Ovary (tissue), 7 donors: ENCODE measurements at regions not wholly inside any gene's neighbourhood (a gene's known extent, or its start where the extent isn't known, plus 50 kb on each side); places are given as distances from the start of the nearest gene placed in this dataset.

ENCODE experiments used
- DNase-seq, 5 donors: peaks; one replicate each; pipeline ENCODE4 v3.0.0-alpha.2; 2019 to 2020
- H3K27ac ChIP-seq, 2 donors: fragments of 200-600 bp; one replicate each; pipeline versions ENCODE4 v1.5.1 to v1.8.0; 2019 to 2022
- H3K27me3 ChIP-seq: fragments of 200-600 bp; one replicate; pipeline ENCODE4 v1.8.0; 2022
- H3K36me3 ChIP-seq: fragments of 200-600 bp; sonication (generic); one replicate; pipeline ENCODE4 v1.5.1; 2019
- H3K4me1 ChIP-seq: one replicate; pipeline ENCODE4 v1.8.1; 2013; ENCODE audit warnings: mild to moderate bottlenecking, moderate library complexity; ENCODE audit not compliant: insufficient read depth
- H3K4me3 ChIP-seq: fragments of 200-600 bp; sonication (generic); one replicate; pipeline ENCODE4 v1.5.1; 2017
- H3K9me3 ChIP-seq, 2 donors: fragments of 200-600 bp in 1 of 2; sonication (generic) in 1 of 2; one replicate each; pipeline versions ENCODE4 v1.5.1 to v1.8.1; 2013 to 2019; ENCODE audit warnings: mild to moderate bottlenecking in 1 of 2, moderate library complexity in 1 of 2
- EP300 ChIP-seq: sonication (generic); formaldehyde crosslinking; IDR thresholded peaks from one replicate; pipeline ENCODE4 v1.6.1; 2017; ENCODE audit warnings: antibody characterized with exemption
- POLR2A ChIP-seq: fragments of 450-650 bp; IDR thresholded peaks from one replicate; pipeline ENCODE4 v1.6.1; 2017; ENCODE audit warnings: antibody characterized with exemption, mild to moderate bottlenecking, moderate library complexity
- WGBS, 3 donors: extraction: QIAGEN DNeasy Blood & Tissue Kit in 1 of 3; methylation state at CpG; one replicate each; pipeline versions ENCODE4 v1.1.5 to v1.1.7; 2013 to 2017; 5-methylcytosine and 5-hydroxymethylcytosine counted together
- intact Hi-C, 4 donors: fragments of 100-400 bp; cut with DNase I; formaldehyde crosslinking; loops; one replicate each; pipeline versions ENCODE4 v1.11.0 to v1.15.1; 2022 to 2023
- TF ChIP-seq, protein P1 (sequence below), 3 donors: fragments of 450-650 bp in 2 of 3; fragments of 200-600 bp in 1 of 3; IDR thresholded peaks; one replicate each; pipeline versions ENCODE4 v1.5.1 to v1.8.0; 2016 to 2022; ENCODE audit warnings: antibody characterized with exemption in 3 of 3, mild to moderate bottlenecking in 1 of 3
- donor health status: DM: no; HTN: no; CAD: no; lungs with moderate emphysema.
- donor health status: DM: no; HTN: no; CAD: no.
- donor health status: Bipolar disorder and iron deficiency.
- donor health status: DM: no; HTN: no; CAD: no.
- donor health status: DM: yes; HTN: yes; CAD: no.

DNA sequence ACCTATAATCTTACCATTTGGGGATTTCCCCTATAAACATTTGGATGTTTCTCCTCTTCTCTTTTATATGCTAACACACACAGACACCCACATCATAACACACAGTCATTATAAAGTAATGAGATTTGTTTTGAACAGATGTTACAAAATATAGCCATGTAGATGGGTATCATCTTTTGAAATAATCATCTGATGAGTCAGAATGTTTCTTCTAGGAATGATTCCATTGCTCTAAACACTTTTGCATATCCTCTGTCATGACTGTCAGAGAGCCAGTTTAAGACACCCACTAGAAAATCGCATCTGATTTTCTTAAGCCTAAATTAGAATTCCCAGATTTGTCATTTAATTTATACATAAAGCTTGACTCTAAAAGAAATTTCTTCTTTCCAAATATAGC, 442.6 kb downstream of the CMPK2 start:
- no peak for DNase-seq
- intact Hi-C loops, result no loop called here

DNA sequence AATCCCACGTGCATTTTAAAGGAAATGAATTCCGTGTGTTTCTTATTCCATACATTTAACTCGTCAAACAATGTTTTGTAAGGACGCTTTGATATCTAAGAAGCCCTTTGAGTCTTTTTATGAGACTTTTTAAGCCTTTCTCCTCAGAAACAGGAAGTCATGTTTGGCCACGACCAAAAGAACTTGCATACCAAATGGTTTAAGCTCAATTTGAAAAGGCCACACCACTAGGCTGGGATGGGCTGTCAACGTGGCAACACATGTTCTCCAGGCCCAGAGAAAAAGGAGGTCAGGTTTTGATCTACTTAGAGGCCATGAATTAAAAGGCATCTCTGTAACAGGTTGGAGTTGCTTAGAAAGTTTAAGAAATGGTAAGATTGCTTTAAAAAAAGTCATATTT, 441.8 kb downstream of the CMPK2 start:
- Histone ChIP-seq H3K36me3 (no peaks in the 10 kb centered on the region), H3K4me1 (no peaks in the 10 kb centered on the region), H3K9me3 (no peaks in the 10 kb centered on the region), H3K27me3 (no peaks in the 10 kb centered on the region), H3K4me3 (no peak overlapping the region), H3K27ac (no peak overlapping the region)
- no peak for DNase-seq
- TF ChIP-seq EP300 (no peak), POLR2A (no peak)
- TF ChIP-seq, protein P1, sequence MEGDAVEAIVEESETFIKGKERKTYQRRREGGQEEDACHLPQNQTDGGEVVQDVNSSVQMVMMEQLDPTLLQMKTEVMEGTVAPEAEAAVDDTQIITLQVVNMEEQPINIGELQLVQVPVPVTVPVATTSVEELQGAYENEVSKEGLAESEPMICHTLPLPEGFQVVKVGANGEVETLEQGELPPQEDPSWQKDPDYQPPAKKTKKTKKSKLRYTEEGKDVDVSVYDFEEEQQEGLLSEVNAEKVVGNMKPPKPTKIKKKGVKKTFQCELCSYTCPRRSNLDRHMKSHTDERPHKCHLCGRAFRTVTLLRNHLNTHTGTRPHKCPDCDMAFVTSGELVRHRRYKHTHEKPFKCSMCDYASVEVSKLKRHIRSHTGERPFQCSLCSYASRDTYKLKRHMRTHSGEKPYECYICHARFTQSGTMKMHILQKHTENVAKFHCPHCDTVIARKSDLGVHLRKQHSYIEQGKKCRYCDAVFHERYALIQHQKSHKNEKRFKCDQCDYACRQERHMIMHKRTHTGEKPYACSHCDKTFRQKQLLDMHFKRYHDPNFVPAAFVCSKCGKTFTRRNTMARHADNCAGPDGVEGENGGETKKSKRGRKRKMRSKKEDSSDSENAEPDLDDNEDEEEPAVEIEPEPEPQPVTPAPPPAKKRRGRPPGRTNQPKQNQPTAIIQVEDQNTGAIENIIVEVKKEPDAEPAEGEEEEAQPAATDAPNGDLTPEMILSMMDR (IDR thresholded peaks at IDR 0.05), result no peak
- 56 to 64% (median 57%) methylated on average over 6 of the region's 6 CpGs for WGBS, 3 donors
- intact Hi-C loops, result no loop called here

More for the DNA sequence above, 442.6 kb downstream of the CMPK2 start:
- Histone ChIP-seq H3K4me3 (no peak overlapping the region), H3K4me1 (no peaks in the 10 kb centered on the region), H3K27ac (no peak overlapping the region), H3K27me3 (no peaks in the 10 kb centered on the region), H3K36me3 (no peaks in the 10 kb centered on the region), H3K9me3 (no peaks in the 10 kb centered on the region)
- whole genome bisulfite sequencing, 3 donors, result 83 to 94% (median 90%) methylated on average over 1 of the region's 1 CpG
- TF ChIP-seq, protein P1 (IDR thresholded peaks at IDR 0.05), result no peak
- TF ChIP-seq POLR2A (no peak), EP300 (no peak)

DNA sequence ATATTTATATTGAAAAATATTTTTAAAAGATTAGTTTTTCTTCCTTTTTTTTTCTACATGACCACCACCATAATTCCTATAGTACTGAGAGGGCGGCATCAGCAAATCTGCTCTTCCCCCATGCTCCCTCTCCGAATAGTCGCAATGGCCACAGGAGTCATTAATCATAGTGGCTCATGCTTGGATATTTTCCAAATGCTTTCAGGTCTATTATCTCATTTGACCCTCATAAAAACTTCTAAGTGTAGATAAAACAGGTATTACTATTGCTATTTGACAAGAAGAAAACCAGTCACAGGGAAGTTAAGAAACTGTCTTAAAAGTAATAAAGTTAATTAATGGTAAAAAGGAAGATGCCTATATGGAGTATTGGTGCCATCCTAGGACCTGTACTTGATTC, 440.7 kb downstream of the CMPK2 start:
- DNase-seq, result no peak
- H3K27ac ChIP-seq, result no peak overlapping the region
- H3K4me1 ChIP-seq, result no peaks in the 10 kb centered on the region
- no peaks in the 10 kb centered on the region for H3K9me3 ChIP-seq
- intact Hi-C loops, result no loop called here
- TF ChIP-seq, protein P1 (IDR thresholded peaks at IDR 0.05), result no peak
- no peak for TF ChIP-seq EP300
- H3K4me3 ChIP-seq, result no peak overlapping the region
- H3K27me3 ChIP-seq, result no peaks in the 10 kb centered on the region
- 47 to 60% (median 58%) methylated on average over 3 of the region's 3 CpGs for WGBS, 3 donors
- H3K36me3 ChIP-seq, result no peaks in the 10 kb centered on the region

DNA sequence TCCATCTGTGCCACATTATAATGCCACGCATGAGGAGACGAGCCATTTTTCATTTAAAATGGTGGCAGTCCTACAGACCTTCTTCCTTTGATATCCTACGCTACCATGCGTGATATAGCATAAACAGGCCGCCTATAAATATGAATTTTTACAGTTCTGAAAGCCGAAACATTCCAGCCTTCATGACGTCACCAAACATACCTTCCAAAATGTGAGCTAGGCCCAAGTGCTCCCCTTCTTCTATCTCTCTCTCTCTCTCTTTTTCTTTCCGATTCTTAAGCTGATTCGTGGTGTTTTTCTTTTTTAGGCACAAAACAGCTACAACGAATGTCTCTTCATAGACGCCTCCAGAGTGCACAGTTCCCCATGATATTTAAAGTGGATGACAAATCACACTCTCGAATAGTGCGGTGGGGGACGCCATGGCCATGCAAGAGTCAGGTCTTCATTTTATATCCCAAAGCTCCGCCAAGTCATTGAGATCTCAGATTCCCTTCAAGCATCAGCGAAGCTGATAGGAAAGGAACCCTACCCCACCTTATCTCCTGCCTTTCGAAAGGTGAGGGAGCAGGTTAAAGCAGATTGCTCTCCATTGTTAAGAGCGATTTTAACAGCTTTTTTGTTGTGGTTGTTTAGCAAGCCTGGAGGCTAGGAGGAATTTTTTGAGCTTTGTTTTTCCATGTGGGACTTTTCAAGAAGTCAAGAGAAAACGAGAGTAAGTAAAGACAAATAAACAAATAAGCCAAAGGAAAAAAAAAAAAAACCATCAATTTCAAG, 436.3 kb downstream of the CMPK2 start:
- H3K9me3 ChIP-seq, result no peaks in the 10 kb centered on the region
- H3K4me3 ChIP-seq, result no peak overlapping the region
- 82 to 85% (median 82%) methylated on average over 19 of the region's 19 CpGs for WGBS, 3 donors
- no peak overlapping the region for H3K27ac ChIP-seq
- DNase-seq, result no peak
- no peaks in the 10 kb centered on the region for H3K4me1 ChIP-seq
- intact Hi-C loops, result no loop called here
- no peaks in the 10 kb centered on the region for H3K36me3 ChIP-seq
- TF ChIP-seq EP300 (no peak), POLR2A (no peak)
- TF ChIP-seq, protein P1 (IDR thresholded peaks at IDR 0.05), result no peak
- no peaks in the 10 kb centered on the region for H3K27me3 ChIP-seq
